GM23338 (cell line): ENCODE measurements at regions not wholly inside any gene's neighbourhood (a gene's known extent, or its start where the extent isn't known, plus 50 kb on each side); places are given as distances from the start of the nearest gene placed in this dataset.

Experiments
- ATAC-seq: fragments of 200-7000 bp; cut with Tn5 transposase; 3 replicates; pipeline ENCODE4 v1.9.1; 2020
- DNase-seq: peaks from one replicate; pipeline ENCODE4 v3.0.0-alpha.2; 2015; ENCODE audit warnings: low spot score
- H2AFZ ChIP-seq: fragments of 200-600 bp; sonication (generic); 2 replicates; pipeline ENCODE4 v1.8.0; 2016; ENCODE audit warnings: antibody characterized with exemption, mild to moderate bottlenecking, moderate library complexity
- H3F3A ChIP-seq: fragments of 200-600 bp; sonication (generic); replicated peaks from 2 replicates; pipeline ENCODE4 v1.8.0; 2017; ENCODE audit warnings: antibody characterized with exemption, mixed run types, low read depth
- H3K27ac ChIP-seq: fragments of 200-600 bp; sonication (generic); 2 replicates; pipeline ENCODE4 v1.6.1; 2016; ENCODE audit warnings: low read depth
- H3K27me3 ChIP-seq: fragments of 200-600 bp; sonication (generic); 2 replicates; pipeline ENCODE4 v1.8.0; 2016; ENCODE audit warnings: mild to moderate bottlenecking, mixed run types, moderate library complexity; ENCODE audit not compliant: insufficient read depth
- H3K36me3 ChIP-seq: fragments of 200-600 bp; sonication (generic); 2 replicates; pipeline ENCODE4 v1.8.0; 2016; ENCODE audit warnings: mild to moderate bottlenecking; ENCODE audit not compliant: insufficient read depth
- H3K4me1 ChIP-seq: fragments of 200-600 bp; sonication (generic); 2 replicates; pipeline ENCODE4 v1.8.0; 2016; ENCODE audit warnings: mild to moderate bottlenecking, moderate library complexity; ENCODE audit not compliant: insufficient read depth
- H3K4me2 ChIP-seq: fragments of 200-600 bp; sonication (generic); 2 replicates; pipeline ENCODE4 v1.7.1; 2017; ENCODE audit warnings: mixed run types
- H3K4me3 ChIP-seq: fragments of 200-600 bp; sonication (generic); 2 replicates; pipeline ENCODE4 v1.6.1; 2016; ENCODE audit warnings: mixed run types
- H3K79me2 ChIP-seq: fragments of 200-600 bp; sonication (generic); replicated peaks from 2 replicates; pipeline ENCODE4 v1.8.0; 2017; ENCODE audit warnings: mild to moderate bottlenecking; ENCODE audit not compliant: insufficient read depth
- H3K9me2 ChIP-seq: fragments of 200-600 bp; sonication (generic); 2 replicates; pipeline ENCODE4 v1.8.0; 2017; ENCODE audit not compliant: insufficient read depth
- H4K20me1 ChIP-seq: fragments of 200-600 bp; sonication (generic); replicated peaks from 2 replicates; pipeline ENCODE4 v1.8.0; 2017; ENCODE audit warnings: mild to moderate bottlenecking; ENCODE audit not compliant: insufficient read depth
- H3K27ac Mint-ChIP-seq: 2 replicates; pipeline ENCODE4 v1.8.0; 2020; ENCODE audit warnings: inconsistent platforms, mild to moderate bottlenecking, moderate library complexity, mixed read lengths
- H3K27me3 Mint-ChIP-seq: 3 replicates; pipeline ENCODE4 v1.8.0; 2022; ENCODE audit warnings: low read depth, mild to moderate bottlenecking, moderate library complexity, mixed read lengths, inconsistent platforms; ENCODE audit not compliant: insufficient read depth, poor library complexity
- H3K36me3 Mint-ChIP-seq: 3 replicates; pipeline ENCODE4 v1.8.0; 2021; ENCODE audit warnings: low read depth, mild to moderate bottlenecking, inconsistent platforms, moderate library complexity, mixed read lengths
- H3K4me1 Mint-ChIP-seq: 3 replicates; pipeline ENCODE4 v1.8.0; 2020; ENCODE audit warnings: mild to moderate bottlenecking, inconsistent platforms, mixed read lengths
- H3K4me3 Mint-ChIP-seq: 3 replicates; pipeline ENCODE4 v1.8.0; 2021; ENCODE audit warnings: moderate library complexity, mild to moderate bottlenecking, inconsistent platforms, mixed read lengths
- H3K9me3 Mint-ChIP-seq: 3 replicates; pipeline ENCODE4 v1.8.0; 2020; ENCODE audit warnings: moderate library complexity, mild to moderate bottlenecking, inconsistent platforms, mixed read lengths
- CREB1 ChIP-seq: fragments of 250-450 bp; sonication (Bioruptor Pico); IDR thresholded peaks from 2 replicates; pipeline ENCODE4 v1.5.0; 2020; ENCODE audit warnings: low read depth, mild to moderate bottlenecking, moderate library complexity
- CTCF ChIP-seq, 2 experiments: fragments of 200-600 bp in 1 of 2; sonication (generic) in 1 of 2; conservative IDR thresholded peaks; 2 replicates each; pipeline versions ENCODE4 v1.5.1 to v1.6.1; 2016 to 2017; ENCODE audit warnings: antibody characterized with exemption in 2 of 2, low read depth in 2 of 2, mild to moderate bottlenecking in 2 of 2, moderate library complexity in 1 of 2
- EZH2 ChIP-seq: fragments of 200-600 bp; sonication (generic); IDR thresholded peaks from one replicate; pipeline ENCODE4 v1.8.0; 2017; ENCODE audit warnings: antibody characterized with exemption, mild to moderate bottlenecking, low read depth; ENCODE audit not compliant: unreplicated experiment
- EZH2phosphoT487 ChIP-seq: fragments of 200-600 bp; sonication (generic); IDR thresholded peaks from one replicate; pipeline ENCODE4 v1.8.1; 2018; ENCODE audit warnings: antibody characterized with exemption; ENCODE audit not compliant: unreplicated experiment
- JUNB ChIP-seq: IDR thresholded peaks from one replicate; pipeline ENCODE4 v1.6.1; 2016; ENCODE audit warnings: antibody characterized with exemption; ENCODE audit not compliant: unreplicated experiment
- NANOG ChIP-seq: IDR thresholded peaks from 2 replicates; pipeline ENCODE4 v1.6.1; 2016; ENCODE audit warnings: antibody characterized with exemption, borderline replicate concordance
- ZNF114 ChIP-seq: fragments of 250-450 bp; sonication (Bioruptor Pico); IDR thresholded peaks from 2 replicates; pipeline ENCODE4 v1.5.0; 2020; ENCODE audit warnings: mild to moderate bottlenecking, moderate library complexity
- ZNF331 ChIP-seq: fragments of 250-450 bp; sonication (Bioruptor Pico); IDR thresholded peaks from 2 replicates; pipeline ENCODE4 v1.5.0; 2020; ENCODE audit warnings: low read depth, mild to moderate bottlenecking, moderate library complexity
- ZNF462 ChIP-seq: fragments of 250-450 bp; sonication (Bioruptor Pico); IDR thresholded peaks from 2 replicates; pipeline ENCODE4 v1.5.0; 2020; ENCODE audit warnings: mild to moderate bottlenecking, moderate library complexity

DNA sequence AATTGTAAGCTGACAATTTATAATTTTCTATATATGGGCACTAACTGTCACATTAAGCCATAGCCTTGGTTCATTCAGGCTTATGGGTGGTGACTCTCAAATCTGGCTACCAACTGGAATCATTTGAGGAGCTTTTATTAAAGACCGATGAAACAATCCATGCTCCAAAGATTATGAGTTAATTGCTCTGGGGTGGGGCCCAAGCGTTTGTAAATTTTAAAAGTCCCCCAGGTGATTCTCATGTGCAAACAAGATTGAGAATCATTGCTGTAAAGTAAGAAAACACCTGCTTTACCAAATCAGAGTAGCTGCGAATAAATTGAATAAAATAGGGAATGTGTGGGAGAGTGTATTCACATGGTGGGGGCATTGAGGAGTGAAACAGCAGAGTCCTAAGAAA is 76.1 kb upstream of the RAB27B start (continued):
- TF ChIP-seq ZNF462 (no peak), ZNF114 (no peak), EZH2 (no peak), CREB1 (CRISPR knock-in tag) (no peak)

DNA sequence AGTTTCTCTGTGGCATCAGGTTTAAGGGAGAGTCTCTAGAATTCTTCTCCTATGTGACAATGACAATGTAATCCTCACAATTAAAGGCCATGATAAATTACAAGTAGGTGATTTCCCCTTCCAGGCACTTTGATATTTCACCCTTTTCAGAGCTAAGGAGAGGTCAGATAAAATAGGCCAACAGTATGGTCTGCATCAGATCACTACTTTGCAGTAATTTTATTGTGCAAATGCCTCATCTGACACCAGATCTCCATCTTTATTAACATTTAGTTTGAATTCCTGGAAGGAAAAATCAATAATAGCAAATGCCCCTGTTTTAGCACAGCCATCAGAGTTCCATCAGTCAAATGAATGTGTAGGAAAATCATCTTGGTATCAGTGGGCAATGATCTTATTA is 72.8 kb upstream of the RAB27B start:
- Histone ChIP-seq H2AFZ (no peak overlapping the region), H3F3A (no peaks in the 10 kb centered on the region), H3K36me3 (no peaks in the 10 kb centered on the region), H4K20me1 (no peaks in the 10 kb centered on the region), H3K4me2 (no peak overlapping the region), H3K4me3 (no peak overlapping the region), H3K79me2 (no peaks in the 10 kb centered on the region), H3K9me2 (no peaks in the 10 kb centered on the region; the same call in 1 of the 2 replicates), H3K27me3 (no peaks in the 10 kb centered on the region), H3K4me1 (no peaks in the 10 kb centered on the region), H3K27ac (no peak overlapping the region)
- Mint-ChIP-seq H3K27ac (no peak overlapping the region), H3K36me3 (no peaks in the 10 kb centered on the region), H3K4me3 (no peak overlapping the region), H3K4me1 (no peaks in the 10 kb centered on the region), H3K9me3 (peaks cover 4% of the 10 kb centered on the region; the same call in 1 of the 3 replicates), H3K27me3 (peaks cover 3% of the 10 kb centered on the region)
- ATAC-seq = no peak
- no peak for DNase-seq
- TF ChIP-seq CTCF (conservative IDR thresholded peaks at IDR 0.05; ENCODE audit: low read depth in 2 of 2) = no peak
- no peak for TF ChIP-seq ZNF462
- no peak for TF ChIP-seq NANOG
- TF ChIP-seq JUNB = no peak
- no peak for TF ChIP-seq ZNF331 (CRISPR knock-in tag)
- no peak for TF ChIP-seq EZH2phosphoT487
